Neural cell (in vitro differentiated cells): ENCODE measurements at regions not wholly inside any gene's neighbourhood (a gene's known extent, or its start where the extent isn't known, plus 50 kb on each side); places are given as distances from the start of the nearest gene placed in this dataset.

Experiments used
- CTCF ChIP-seq: fragments of 450-650 bp; IDR thresholded peaks from 2 replicates; pipeline ENCODE4 v1.5.1; 2014; ENCODE audit warnings: antibody characterized with exemption, mild to moderate bottlenecking, moderate library complexity; ENCODE audit not compliant: poor library complexity, severe bottlenecking
- EP300 ChIP-seq: fragments of 450-650 bp; conservative IDR thresholded peaks from 2 replicates; pipeline ENCODE4 v1.6.1; 2014; ENCODE audit warnings: antibody characterized with exemption, mild to moderate bottlenecking, moderate library complexity; ENCODE audit not compliant: poor library complexity, severe bottlenecking
- EZH2 ChIP-seq: fragments of 200-600, 300-800 bp; shearing (Covaris generic), sonication (generic); IDR thresholded peaks from 2 replicates; pipeline ENCODE4 v1.6.1; 2014; ENCODE audit warnings: antibody characterized with exemption, low read length, borderline replicate concordance, mild to moderate bottlenecking; ENCODE audit not compliant: insufficient read depth, poor library complexity, severe bottlenecking
- POLR2AphosphoS5 ChIP-seq: IDR thresholded peaks from 2 replicates; pipeline ENCODE4 v1.6.1; 2012
- RAD21 ChIP-seq: fragments of 450-650 bp; conservative IDR thresholded peaks from 2 replicates; pipeline ENCODE4 v1.6.1; 2014; ENCODE audit warnings: antibody characterized with exemption, mild to moderate bottlenecking, moderate library complexity
- REST ChIP-seq: IDR thresholded peaks from 2 replicates; pipeline ENCODE4 v1.6.1; 2012; ENCODE audit warnings: borderline replicate concordance
- SMC3 ChIP-seq: fragments of 450-650 bp; conservative IDR thresholded peaks from 2 replicates; pipeline ENCODE4 v1.6.1; 2014; ENCODE audit warnings: antibody characterized with exemption, mild to moderate bottlenecking, moderate library complexity; ENCODE audit not compliant: poor library complexity
- TAF1 ChIP-seq: IDR thresholded peaks from 2 replicates; pipeline ENCODE4 v1.6.1; 2012; ENCODE audit warnings: low read depth

- TF ChIP-seq EZH2 (no peak), CTCF (no peak), EP300 (no peak), TAF1 (no peak), SMC3 (no peak), RAD21 (no peak), POLR2AphosphoS5 (no peak), REST (no peak)
These were observed 609.1 kb upstream of the USP24 start for GRCh38 chr1:55824251-55824640.
